ENCODE measurements at regions not wholly inside any gene's neighbourhood (a gene's known extent, or its start where the extent isn't known, plus 50 kb on each side); places are given as distances from the start of the nearest gene placed in this dataset.
"Not testable (repeated sequence)": the region's sequence is repeated elsewhere in the genome, so short reads cannot be mapped to it uniquely, and the experiment has no call there.

DNA sequence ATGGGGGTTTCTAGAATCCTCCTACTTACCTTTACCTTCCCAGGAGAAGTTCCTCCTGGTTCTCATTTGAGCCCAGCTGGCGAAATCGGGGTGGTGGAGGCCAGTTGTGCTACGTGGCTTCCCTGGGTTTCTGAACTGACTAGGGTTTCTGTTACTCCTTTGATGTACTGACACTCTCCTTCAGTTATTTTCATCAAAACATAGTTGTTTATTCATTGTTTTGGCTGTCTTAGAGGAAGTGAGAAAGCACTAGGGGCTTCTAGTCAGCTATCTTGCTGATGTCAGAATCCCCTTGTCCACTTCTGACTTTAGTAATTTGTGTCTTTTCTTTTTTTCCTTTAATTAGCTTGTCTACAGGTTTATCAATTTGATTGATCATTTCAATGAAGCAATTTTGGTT lies 332.2 kb upstream of the TANK start (continued):
- no peak for TF ChIP-seq NFIC (IDR thresholded peaks at IDR 0.05; ENCODE audit: borderline replicate concordance)
- TF ChIP-seq, protein P1, sequence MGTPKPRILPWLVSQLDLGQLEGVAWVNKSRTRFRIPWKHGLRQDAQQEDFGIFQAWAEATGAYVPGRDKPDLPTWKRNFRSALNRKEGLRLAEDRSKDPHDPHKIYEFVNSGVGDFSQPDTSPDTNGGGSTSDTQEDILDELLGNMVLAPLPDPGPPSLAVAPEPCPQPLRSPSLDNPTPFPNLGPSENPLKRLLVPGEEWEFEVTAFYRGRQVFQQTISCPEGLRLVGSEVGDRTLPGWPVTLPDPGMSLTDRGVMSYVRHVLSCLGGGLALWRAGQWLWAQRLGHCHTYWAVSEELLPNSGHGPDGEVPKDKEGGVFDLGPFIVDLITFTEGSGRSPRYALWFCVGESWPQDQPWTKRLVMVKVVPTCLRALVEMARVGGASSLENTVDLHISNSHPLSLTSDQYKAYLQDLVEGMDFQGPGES (IDR thresholded peaks at IDR 0.05; ENCODE audit: low read depth, low read length) = no peak
- TF ChIP-seq, protein P2, sequence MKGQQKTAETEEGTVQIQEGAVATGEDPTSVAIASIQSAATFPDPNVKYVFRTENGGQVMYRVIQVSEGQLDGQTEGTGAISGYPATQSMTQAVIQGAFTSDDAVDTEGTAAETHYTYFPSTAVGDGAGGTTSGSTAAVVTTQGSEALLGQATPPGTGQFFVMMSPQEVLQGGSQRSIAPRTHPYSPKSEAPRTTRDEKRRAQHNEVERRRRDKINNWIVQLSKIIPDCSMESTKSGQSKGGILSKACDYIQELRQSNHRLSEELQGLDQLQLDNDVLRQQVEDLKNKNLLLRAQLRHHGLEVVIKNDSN (IDR thresholded peaks at IDR 0.05; ENCODE audit: borderline replicate concordance, low read depth) = no peak

DNA sequence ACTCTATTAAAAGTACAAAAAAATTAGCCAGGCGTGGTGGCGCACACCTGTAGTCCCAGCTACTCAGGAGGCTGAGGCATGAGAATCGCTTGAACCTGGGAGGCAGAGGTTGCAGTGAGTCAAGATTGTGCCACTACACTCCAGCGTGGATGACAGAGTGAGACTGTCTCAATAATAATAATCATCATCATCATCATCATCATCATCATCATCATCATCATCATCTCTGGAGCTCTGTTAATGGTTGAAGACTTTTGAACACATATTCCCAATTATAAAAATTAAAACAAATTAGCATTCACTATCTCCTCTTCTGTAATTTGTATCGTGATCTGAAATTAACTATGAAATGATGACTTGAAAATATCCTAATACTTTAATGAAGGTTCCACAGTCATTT lies 327.8 kb upstream of the TANK start:
- H3K9ac ChIP-seq; H3K9me2 ChIP-seq; H3K36me3 ChIP-seq (replicated peaks in 1 of 2; ENCODE audit: control insufficient read depth in 1 of 2, insufficient read depth in 2 of 2, low read length in 1 of 2); H3K4me3 ChIP-seq (ENCODE audit: low read depth in 2 of 2, low read length in 1 of 2); H3K9me3 ChIP-seq; H2AFZ ChIP-seq (ENCODE audit: low read depth); DNase-seq; CTCF ChIA-PET; H3K4me1 ChIP-seq (ENCODE audit: control insufficient read depth in 1 of 2, insufficient read depth in 2 of 2, low read depth in 1 of 2, low read length in 1 of 2); H4K20me1 ChIP-seq (ENCODE audit: insufficient read depth); H3K79me2 ChIP-seq (ENCODE audit: insufficient read depth); H3K27ac ChIP-seq (ENCODE audit: low read depth in 2 of 2, low read length in 1 of 2); H3K4me2 ChIP-seq; H3K27me3 ChIP-seq (ENCODE audit: insufficient read depth); POLR2A ChIA-PET: not testable (repeated sequence)
- WGBS (ENCODE audit: low lambda C conversion rate) = 90% methylated on average over 5 of the region's 5 CpGs
- peaks cover 12% of the 10 kb centered on the region for H3F3A ChIP-seq (replicated peaks; ENCODE audit: insufficient read depth)

DNA sequence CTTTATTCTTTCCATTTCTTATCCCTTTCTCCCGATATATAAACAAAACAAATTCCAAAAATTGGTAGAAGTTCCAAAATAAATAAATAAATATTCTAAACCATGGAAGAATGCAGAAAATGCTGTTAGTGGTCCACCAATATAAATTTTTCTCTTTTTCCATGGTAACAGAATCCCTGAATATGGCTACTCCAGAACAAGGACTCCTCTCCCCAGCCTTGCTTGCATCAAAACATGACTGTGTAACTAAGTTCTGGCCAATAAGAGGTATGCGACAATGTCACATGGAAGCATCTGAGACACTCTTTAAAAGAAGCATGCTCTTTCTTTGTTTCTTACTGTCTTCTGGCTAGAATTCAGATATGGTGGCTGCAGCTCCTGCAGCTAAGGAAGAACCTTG lies 325.1 kb upstream of the TANK start:
- H3K36me3 ChIP-seq (replicated peaks in 1 of 2; ENCODE audit: control insufficient read depth in 1 of 2, insufficient read depth in 2 of 2, low read length in 1 of 2) = no peaks in the 10 kb centered on the region
- H3K4me1 ChIP-seq (ENCODE audit: control insufficient read depth in 1 of 2, insufficient read depth in 2 of 2, low read depth in 1 of 2, low read length in 1 of 2) = peaks cover 2 to 12% of the 10 kb centered on the region in 2 experiments; a peak in 3 of 4 replicates
- WGBS (ENCODE audit: low lambda C conversion rate) = 80% methylated on average over 2 of the region's 2 CpGs
- H4K20me1 ChIP-seq (ENCODE audit: insufficient read depth) = no peaks in the 10 kb centered on the region
- H3F3A ChIP-seq (replicated peaks; ENCODE audit: insufficient read depth) = peaks cover 14% of the 10 kb centered on the region
- no peaks in the 10 kb centered on the region for H3K9me2 ChIP-seq
- no peak overlapping the region for H3K4me2 ChIP-seq
- no peak overlapping the region for H3K27ac ChIP-seq (ENCODE audit: low read depth in 2 of 2, low read length in 1 of 2)
- TF ChIP-seq SIN3A (IDR thresholded peaks at IDR 0.05; ENCODE audit: borderline replicate concordance, low read depth, low read length) = no peak
- TF ChIP-seq CHD2 (IDR thresholded peaks at IDR 0.05; ENCODE audit: low read length, partially characterized antibody) = no peak
- TF ChIP-seq FOXM1 (IDR thresholded peaks at IDR 0.05; ENCODE audit: low read depth) = no peak
- no peak for TF ChIP-seq SMC3 (IDR thresholded peaks at IDR 0.05; ENCODE audit: low read depth, low read length)
- TF ChIP-seq ELF1 (IDR thresholded peaks at IDR 0.05) = no peak
- TF ChIP-seq, protein P2 (IDR thresholded peaks at IDR 0.05; ENCODE audit: borderline replicate concordance, low read depth) = no peak
- TF ChIP-seq, protein P3, sequence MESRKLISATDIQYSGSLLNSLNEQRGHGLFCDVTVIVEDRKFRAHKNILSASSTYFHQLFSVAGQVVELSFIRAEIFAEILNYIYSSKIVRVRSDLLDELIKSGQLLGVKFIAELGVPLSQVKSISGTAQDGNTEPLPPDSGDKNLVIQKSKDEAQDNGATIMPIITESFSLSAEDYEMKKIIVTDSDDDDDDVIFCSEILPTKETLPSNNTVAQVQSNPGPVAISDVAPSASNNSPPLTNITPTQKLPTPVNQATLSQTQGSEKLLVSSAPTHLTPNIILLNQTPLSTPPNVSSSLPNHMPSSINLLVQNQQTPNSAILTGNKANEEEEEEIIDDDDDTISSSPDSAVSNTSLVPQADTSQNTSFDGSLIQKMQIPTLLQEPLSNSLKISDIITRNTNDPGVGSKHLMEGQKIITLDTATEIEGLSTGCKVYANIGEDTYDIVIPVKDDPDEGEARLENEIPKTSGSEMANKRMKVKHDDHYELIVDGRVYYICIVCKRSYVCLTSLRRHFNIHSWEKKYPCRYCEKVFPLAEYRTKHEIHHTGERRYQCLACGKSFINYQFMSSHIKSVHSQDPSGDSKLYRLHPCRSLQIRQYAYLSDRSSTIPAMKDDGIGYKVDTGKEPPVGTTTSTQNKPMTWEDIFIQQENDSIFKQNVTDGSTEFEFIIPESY (IDR thresholded peaks at IDR 0.05; ENCODE audit: borderline replicate concordance, low read depth) = no peak
- no peak for TF ChIP-seq YY1 (IDR thresholded peaks at IDR 0.05; ENCODE audit: low read depth)
- no peak for TF ChIP-seq NFIC (IDR thresholded peaks at IDR 0.05; ENCODE audit: borderline replicate concordance)
- no peak for TF ChIP-seq GABPA (IDR thresholded peaks at IDR 0.05; ENCODE audit: low read depth)
- no peak for TF ChIP-seq RCOR1 (IDR thresholded peaks at IDR 0.05; ENCODE audit: low read length)
- no peak for TF ChIP-seq POLR2AphosphoS5 (IDR thresholded peaks at IDR 0.05; ENCODE audit: low read depth, low read length)
- no peak for TF ChIP-seq RXRA (IDR thresholded peaks at IDR 0.05; ENCODE audit: borderline replicate concordance, low read depth)
- TF ChIP-seq RAD21 (IDR thresholded peaks at IDR 0.05; ENCODE audit: low read length) = no peak
- no peak for TF ChIP-seq FOSL2 (IDR thresholded peaks at IDR 0.05; ENCODE audit: borderline replicate concordance, low read depth)
- TF ChIP-seq TEAD4 (IDR thresholded peaks at IDR 0.05; ENCODE audit: borderline replicate concordance, insufficient read depth) = no peak
- TF ChIP-seq, protein P1 (IDR thresholded peaks at IDR 0.05; ENCODE audit: low read depth, low read length) = no peak
- no peak for TF ChIP-seq NRF1 (IDR thresholded peaks at IDR 0.05; ENCODE audit: low read depth, low read length)
- TF ChIP-seq, protein P4, sequence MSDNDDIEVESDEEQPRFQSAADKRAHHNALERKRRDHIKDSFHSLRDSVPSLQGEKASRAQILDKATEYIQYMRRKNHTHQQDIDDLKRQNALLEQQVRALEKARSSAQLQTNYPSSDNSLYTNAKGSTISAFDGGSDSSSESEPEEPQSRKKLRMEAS (IDR thresholded peaks at IDR 0.05; ENCODE audit: low read depth) = no peak
- TF ChIP-seq TCF12 (IDR thresholded peaks at IDR 0.05) = no peak
- no peak overlapping the region for H3K4me3 ChIP-seq (ENCODE audit: low read depth in 2 of 2, low read length in 1 of 2)
- POLR2A ChIA-PET = no interaction called here
- H3K79me2 ChIP-seq (ENCODE audit: insufficient read depth) = no peaks in the 10 kb centered on the region
- H3K9me3 ChIP-seq = 0 out of 2 replicates have a peak, but pooled peaks cover 4% of the 10 kb centered on the region
- CTCF ChIA-PET = interaction anchor here (0.9 kb wide), 1 partner anchor 15 kb away, joined by 3 read pairs; no protein-coding TSS in a partner anchor
- DNase-seq = no peak
- no peaks in the 10 kb centered on the region for H3K27me3 ChIP-seq (ENCODE audit: insufficient read depth)
- no peak overlapping the region for H3K9ac ChIP-seq
- H2AFZ ChIP-seq (ENCODE audit: low read depth) = no peak overlapping the region

Data from SK-N-SH (cell line).